ENCODE measurements at regions not wholly inside any gene's neighbourhood (a gene's known extent, or its start where the extent isn't known, plus 50 kb on each side); places are given as distances from the start of the nearest gene placed in this dataset.

DNA sequence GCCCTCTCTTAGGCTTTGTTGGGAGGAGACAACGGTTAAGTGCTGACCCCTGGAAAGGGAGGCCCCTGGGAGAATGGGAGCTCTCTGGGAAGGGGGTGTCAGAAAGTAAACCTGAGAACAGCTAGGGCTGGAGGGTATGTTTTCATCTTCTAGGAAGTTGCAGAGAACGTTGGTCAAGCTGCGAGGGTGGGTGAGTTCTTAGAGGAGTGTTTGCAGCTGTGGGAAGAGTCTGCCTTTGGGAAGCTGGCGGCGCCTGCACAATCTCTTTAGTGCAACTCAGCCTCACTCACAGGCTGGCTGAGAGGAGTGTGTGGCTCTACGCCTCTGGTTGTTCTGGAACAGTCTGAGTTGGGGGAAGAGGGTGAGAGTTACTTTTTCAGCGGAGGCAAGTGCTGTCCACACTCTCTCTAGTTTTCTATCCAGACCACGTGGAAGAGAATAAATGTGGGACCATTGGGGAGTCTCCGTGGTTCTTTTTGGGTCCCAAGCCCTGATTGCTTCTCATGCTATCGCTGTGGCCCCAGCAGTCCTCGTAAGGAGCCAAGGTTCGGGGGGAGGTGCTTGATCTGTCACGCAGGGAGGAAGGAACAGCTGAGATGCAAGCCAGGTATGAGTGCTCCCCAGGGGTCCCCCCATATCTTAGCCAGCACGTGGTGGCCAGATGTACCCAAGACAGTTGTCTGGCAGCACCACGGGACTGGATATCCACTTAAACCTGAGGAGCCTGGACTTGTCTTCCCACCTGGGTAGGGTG is 237.2 kb downstream of the BUB3 start:
- no peak for TF ChIP-seq FOXK2 (IDR thresholded peaks at IDR 0.05)
- TF ChIP-seq KLF15 (CRISPR knock-in tag; IDR thresholded peaks at IDR 0.05; ENCODE audit: borderline replicate concordance): no peak

All from HepG2 (cell line).